A549 (cell line): ENCODE measurements at regions not wholly inside any gene's neighbourhood (a gene's known extent, or its start where the extent isn't known, plus 50 kb on each side); places are given as distances from the start of the nearest gene placed in this dataset.

Experiments
- BCL3 ChIP-seq: fragments of >200 bp; sonication (Bioruptor Twin); formaldehyde crosslinking; IDR thresholded peaks from 3 replicates; pipeline ENCODE4 v1.6.1; 2016
- CEBPB ChIP-seq, 2 experiments: fragments of >200 bp in 1 of 2; sonication (Bioruptor Twin) in 1 of 2; formaldehyde crosslinking in 1 of 2; IDR thresholded peaks; 2 replicates each; pipeline ENCODE4 v1.6.1; 2012 to 2016
- CTCF ChIP-seq: fragments of >200 bp; sonication (Bioruptor Twin); formaldehyde crosslinking; IDR thresholded peaks from 3 replicates; pipeline ENCODE4 v1.5.1; 2016
- POLR2A ChIP-seq: IDR thresholded peaks from 2 replicates; pipeline ENCODE4 v1.6.1; 2012; ENCODE audit warnings: mild to moderate bottlenecking, low read length
- RCOR1 ChIP-seq: fragments of 150-350 bp; IDR thresholded peaks from 2 replicates; pipeline ENCODE4 v1.6.1; 2014; ENCODE audit warnings: antibody characterized with exemption, low read length, low read depth
- REST ChIP-seq: fragments of 200-600 bp; sonication (generic); IDR thresholded peaks from 2 replicates; pipeline ENCODE4 v1.6.1; 2016; ENCODE audit warnings: antibody characterized with exemption, mild to moderate bottlenecking, moderate library complexity
- ZFP36 ChIP-seq: fragments of 450-650 bp; IDR thresholded peaks from 2 replicates; pipeline ENCODE4 v1.6.1; 2014; ENCODE audit warnings: borderline replicate concordance; ENCODE audit not compliant: partially characterized antibody
- TF ChIP-seq, protein P1 (sequence below): fragments of 450-650 bp; IDR thresholded peaks from 2 replicates; pipeline ENCODE4 v1.6.1; 2014; ENCODE audit warnings: antibody characterized with exemption
- TF ChIP-seq, protein P2 (sequence below): IDR thresholded peaks from 2 replicates; pipeline ENCODE4 v1.6.1; 2012

DNA sequence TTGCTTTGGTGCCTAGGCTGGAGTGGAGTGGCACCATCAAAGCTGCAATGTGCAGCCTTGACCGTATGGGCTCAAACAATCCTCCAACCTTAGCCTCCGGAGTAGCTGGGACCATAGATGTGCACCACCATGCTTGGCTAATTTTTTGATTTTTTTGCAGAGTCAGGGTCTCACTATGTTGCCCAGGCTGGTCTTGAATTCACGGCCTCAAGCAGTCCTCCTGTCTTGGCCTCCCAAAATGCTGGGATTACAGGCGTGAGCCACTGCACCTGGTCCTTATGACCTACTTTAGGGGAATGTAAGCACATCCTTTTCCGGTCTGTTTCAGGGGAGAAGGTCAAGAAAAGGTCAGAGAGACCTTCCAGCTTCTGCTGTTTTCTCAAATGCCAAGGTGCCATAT, 53.4 kb upstream of the SPRED2 start:
- TF ChIP-seq CTCF (no peak), REST (no peak), CEBPB (IDR thresholded peaks at IDR 0.05) (no peak), RCOR1 (no peak), POLR2A (no peak), BCL3 (no peak), ZFP36 (no peak)
- TF ChIP-seq, protein P1, sequence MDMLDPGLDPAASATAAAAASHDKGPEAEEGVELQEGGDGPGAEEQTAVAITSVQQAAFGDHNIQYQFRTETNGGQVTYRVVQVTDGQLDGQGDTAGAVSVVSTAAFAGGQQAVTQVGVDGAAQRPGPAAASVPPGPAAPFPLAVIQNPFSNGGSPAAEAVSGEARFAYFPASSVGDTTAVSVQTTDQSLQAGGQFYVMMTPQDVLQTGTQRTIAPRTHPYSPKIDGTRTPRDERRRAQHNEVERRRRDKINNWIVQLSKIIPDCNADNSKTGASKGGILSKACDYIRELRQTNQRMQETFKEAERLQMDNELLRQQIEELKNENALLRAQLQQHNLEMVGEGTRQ, result no peak
- TF ChIP-seq, protein P2, sequence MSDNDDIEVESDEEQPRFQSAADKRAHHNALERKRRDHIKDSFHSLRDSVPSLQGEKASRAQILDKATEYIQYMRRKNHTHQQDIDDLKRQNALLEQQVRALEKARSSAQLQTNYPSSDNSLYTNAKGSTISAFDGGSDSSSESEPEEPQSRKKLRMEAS, result no peak
